HEK293 (cell line): ENCODE measurements at regions not wholly inside any gene's neighbourhood (a gene's known extent, or its start where the extent isn't known, plus 50 kb on each side); places are given as distances from the start of the nearest gene placed in this dataset.
A peak's percentile ranks its signal among the peaks of the same experiment; 100 is the strongest.

Experiments used
- CTCF ChIA-PET: fragments of 350-600 bp; formaldehyde crosslinking; extraction: SDS; loops from one replicate; lab custom pipeline; 2021; ENCODE audit warnings: antibody characterized with exemption; lab: Yijun Ruan, JAX
- POLR2A ChIA-PET: fragments of 300-600 bp; formaldehyde crosslinking; extraction: SDS; loops from one replicate; lab custom pipeline; 2020; ENCODE audit warnings: antibody characterized with exemption, inconsistent platforms; lab: Yijun Ruan, JAX
- H3K27ac ChIP-seq: fragments of 200-500 bp; sonication (Bioruptor generic); 2 replicates; pipeline ENCODE4 v1.5.1; 2014; ENCODE audit warnings: low read depth, low read length, control low read depth, inconsistent platforms; ENCODE audit errors: extremely low read depth
- H3K36me3 ChIP-seq, 2 experiments: fragments of 200-500 bp in 1 of 2; sonication (Bioruptor generic) in 1 of 2; 1 replicate in 1 of 2; 2 replicates in 1 of 2; pipeline ENCODE4 v1.5.1; 2014 to 2017; ENCODE audit warnings: inconsistent platforms in 2 of 2, low read length in 2 of 2; ENCODE audit not compliant: control insufficient read depth in 2 of 2, insufficient read depth in 1 of 2
- H3K4me1 ChIP-seq: fragments of 200-500 bp; sonication (Bioruptor generic); 2 replicates; pipeline ENCODE4 v1.5.1; 2014; ENCODE audit warnings: mild to moderate bottlenecking, low read length, inconsistent platforms; ENCODE audit not compliant: control insufficient read depth, insufficient read depth
- H3K4me3 ChIP-seq: 2 replicates; pipeline ENCODE4 v1.5.1; 2011; ENCODE audit warnings: low read depth, mild to moderate bottlenecking, control low read depth, low read length, moderate library complexity
- H3K9me3 ChIP-seq: fragments of 200-500 bp; sonication (Bioruptor generic); 2 replicates; pipeline ENCODE4 v1.5.1; 2014; ENCODE audit warnings: low read depth, low read length, inconsistent platforms; ENCODE audit not compliant: control insufficient read depth, insufficient read depth
- GLIS1 ChIP-seq: fragments of 450-650 bp; formaldehyde crosslinking; IDR thresholded peaks from 2 replicates; pipeline ENCODE4 v1.5.1; 2016; ENCODE audit warnings: missing biosample characterization, missing genetic modification characterization
- KLF10 ChIP-seq: fragments of 450-650 bp; IDR thresholded peaks from 2 replicates; pipeline ENCODE4 v1.5.1; 2018; ENCODE audit warnings: missing biosample characterization, mild to moderate bottlenecking, missing genetic modification characterization
- MZF1 ChIP-seq: fragments of 450-650 bp; formaldehyde crosslinking; IDR thresholded peaks from 2 replicates; pipeline ENCODE4 v1.5.1; 2017; ENCODE audit warnings: missing biosample characterization, missing genetic modification characterization, borderline replicate concordance
- SCRT2 ChIP-seq: fragments of 450-650 bp; formaldehyde crosslinking; IDR thresholded peaks from 2 replicates; pipeline ENCODE4 v1.5.1; 2016; ENCODE audit warnings: missing biosample characterization, missing genetic modification characterization
- ZBTB17 ChIP-seq: fragments of 450-650 bp; formaldehyde crosslinking; IDR thresholded peaks from 2 replicates; pipeline ENCODE4 v1.5.1; 2016; ENCODE audit warnings: missing biosample characterization, missing genetic modification characterization
- ZBTB44 ChIP-seq: fragments of 450-650 bp; IDR thresholded peaks from 2 replicates; pipeline ENCODE4 v1.5.1; 2018; ENCODE audit warnings: missing biosample characterization, mild to moderate bottlenecking, missing genetic modification characterization
- ZNF146 ChIP-seq: fragments of 450-650 bp; formaldehyde crosslinking; IDR thresholded peaks from 2 replicates; pipeline ENCODE4 v1.5.1; 2016; ENCODE audit warnings: missing biosample characterization, missing genetic modification characterization
- ZNF148 ChIP-seq: fragments of 450-650 bp; formaldehyde crosslinking; IDR thresholded peaks from 2 replicates; pipeline ENCODE4 v1.5.0; 2017; ENCODE audit warnings: missing biosample characterization, missing genetic modification characterization, borderline replicate concordance
- ZNF292 ChIP-seq: fragments of 450-650 bp; formaldehyde crosslinking; IDR thresholded peaks from 2 replicates; pipeline ENCODE4 v1.5.1; 2016; ENCODE audit warnings: low read depth, missing biosample characterization, missing genetic modification characterization, borderline replicate concordance
- ZNF341 ChIP-seq: fragments of 450-650 bp; formaldehyde crosslinking; IDR thresholded peaks from 2 replicates; pipeline ENCODE4; 2016; ENCODE audit warnings: low read depth, missing biosample characterization, missing genetic modification characterization
- ZNF394 ChIP-seq: fragments of 450-650 bp; formaldehyde crosslinking; IDR thresholded peaks from 2 replicates; pipeline ENCODE4 v1.5.1; 2016; ENCODE audit warnings: missing biosample characterization, missing genetic modification characterization, mild to moderate bottlenecking, moderate library complexity, borderline replicate concordance
- TF ChIP-seq, protein P1 (sequence below): fragments of 450-650 bp; formaldehyde crosslinking; IDR thresholded peaks from 2 replicates; pipeline ENCODE4 v1.5.1; 2016; ENCODE audit warnings: missing biosample characterization, missing genetic modification characterization
- TF ChIP-seq, protein P2 (sequence below): fragments of 450-650 bp; formaldehyde crosslinking; IDR thresholded peaks from 2 replicates; pipeline ENCODE4 v1.5.1; 2016; ENCODE audit warnings: missing biosample characterization, missing genetic modification characterization
- TF ChIP-seq, protein P3 (sequence below): fragments of 450-650 bp; formaldehyde crosslinking; conservative IDR thresholded peaks from 2 replicates; pipeline ENCODE4 v1.5.1; 2016; ENCODE audit warnings: low read depth, missing biosample characterization, missing genetic modification characterization

GRCh38 chr7:106962751-106963150, 81.8 kb upstream of the PRKAR2B start:
- CTCF ChIA-PET: interaction anchor here (0.7 to 2.5 kb wide), 3 partner anchors 11 to 164 kb away, joined by 4 to 8 read pairs (median 5); no protein-coding TSS in a partner anchor
- H3K4me1 ChIP-seq: no peaks in the 10 kb centered on the region
- H3K27ac ChIP-seq: no peak overlapping the region
- POLR2A ChIA-PET: no interaction called here
- TF ChIP-seq GLIS1 (tag by site-specific recombination): no peak
- no peak for TF ChIP-seq MZF1 (tag by site-specific recombination)
- 0 out of 2 replicates have a peak, but pooled peaks have one; percentile 10 for TF ChIP-seq SCRT2 (tag by site-specific recombination)
- TF ChIP-seq ZNF394: no peak
- no peak for TF ChIP-seq ZNF146
- TF ChIP-seq, protein P1, sequence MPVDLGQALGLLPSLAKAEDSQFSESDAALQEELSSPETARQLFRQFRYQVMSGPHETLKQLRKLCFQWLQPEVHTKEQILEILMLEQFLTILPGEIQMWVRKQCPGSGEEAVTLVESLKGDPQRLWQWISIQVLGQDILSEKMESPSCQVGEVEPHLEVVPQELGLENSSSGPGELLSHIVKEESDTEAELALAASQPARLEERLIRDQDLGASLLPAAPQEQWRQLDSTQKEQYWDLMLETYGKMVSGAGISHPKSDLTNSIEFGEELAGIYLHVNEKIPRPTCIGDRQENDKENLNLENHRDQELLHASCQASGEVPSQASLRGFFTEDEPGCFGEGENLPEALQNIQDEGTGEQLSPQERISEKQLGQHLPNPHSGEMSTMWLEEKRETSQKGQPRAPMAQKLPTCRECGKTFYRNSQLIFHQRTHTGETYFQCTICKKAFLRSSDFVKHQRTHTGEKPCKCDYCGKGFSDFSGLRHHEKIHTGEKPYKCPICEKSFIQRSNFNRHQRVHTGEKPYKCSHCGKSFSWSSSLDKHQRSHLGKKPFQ (tag by site-specific recombination): no peak
- no peak for TF ChIP-seq ZBTB44 (tag by site-specific recombination)
- TF ChIP-seq, protein P2, sequence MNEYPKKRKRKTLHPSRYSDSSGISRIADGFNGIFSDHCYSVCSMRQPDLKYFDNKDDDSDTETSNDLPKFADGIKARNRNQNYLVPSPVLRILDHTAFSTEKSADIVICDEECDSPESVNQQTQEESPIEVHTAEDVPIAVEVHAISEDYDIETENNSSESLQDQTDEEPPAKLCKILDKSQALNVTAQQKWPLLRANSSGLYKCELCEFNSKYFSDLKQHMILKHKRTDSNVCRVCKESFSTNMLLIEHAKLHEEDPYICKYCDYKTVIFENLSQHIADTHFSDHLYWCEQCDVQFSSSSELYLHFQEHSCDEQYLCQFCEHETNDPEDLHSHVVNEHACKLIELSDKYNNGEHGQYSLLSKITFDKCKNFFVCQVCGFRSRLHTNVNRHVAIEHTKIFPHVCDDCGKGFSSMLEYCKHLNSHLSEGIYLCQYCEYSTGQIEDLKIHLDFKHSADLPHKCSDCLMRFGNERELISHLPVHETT (tag by site-specific recombination): no peak
- TF ChIP-seq, all 188 proteins: peak for 1
- Histone ChIP-seq H3K36me3 (no peaks in the 10 kb centered on the region), H3K9me3 (no peaks in the 10 kb centered on the region), H3K4me3 (no peak overlapping the region)

GRCh38 chr7:106964466-106964865, 80.0 kb upstream of the PRKAR2B start:
- ChIA-PET CTCF (no interaction called here), POLR2A (no interaction called here)
- Histone ChIP-seq H3K36me3 (no peaks in the 10 kb centered on the region), H3K4me3 (no peak overlapping the region), H3K9me3 (no peaks in the 10 kb centered on the region), H3K4me1 (no peaks in the 10 kb centered on the region), H3K27ac (no peak overlapping the region)
- TF ChIP-seq ZBTB17 (tag by site-specific recombination) (no peak), KLF10 (tag by site-specific recombination) (no peak)
- TF ChIP-seq, protein P3, sequence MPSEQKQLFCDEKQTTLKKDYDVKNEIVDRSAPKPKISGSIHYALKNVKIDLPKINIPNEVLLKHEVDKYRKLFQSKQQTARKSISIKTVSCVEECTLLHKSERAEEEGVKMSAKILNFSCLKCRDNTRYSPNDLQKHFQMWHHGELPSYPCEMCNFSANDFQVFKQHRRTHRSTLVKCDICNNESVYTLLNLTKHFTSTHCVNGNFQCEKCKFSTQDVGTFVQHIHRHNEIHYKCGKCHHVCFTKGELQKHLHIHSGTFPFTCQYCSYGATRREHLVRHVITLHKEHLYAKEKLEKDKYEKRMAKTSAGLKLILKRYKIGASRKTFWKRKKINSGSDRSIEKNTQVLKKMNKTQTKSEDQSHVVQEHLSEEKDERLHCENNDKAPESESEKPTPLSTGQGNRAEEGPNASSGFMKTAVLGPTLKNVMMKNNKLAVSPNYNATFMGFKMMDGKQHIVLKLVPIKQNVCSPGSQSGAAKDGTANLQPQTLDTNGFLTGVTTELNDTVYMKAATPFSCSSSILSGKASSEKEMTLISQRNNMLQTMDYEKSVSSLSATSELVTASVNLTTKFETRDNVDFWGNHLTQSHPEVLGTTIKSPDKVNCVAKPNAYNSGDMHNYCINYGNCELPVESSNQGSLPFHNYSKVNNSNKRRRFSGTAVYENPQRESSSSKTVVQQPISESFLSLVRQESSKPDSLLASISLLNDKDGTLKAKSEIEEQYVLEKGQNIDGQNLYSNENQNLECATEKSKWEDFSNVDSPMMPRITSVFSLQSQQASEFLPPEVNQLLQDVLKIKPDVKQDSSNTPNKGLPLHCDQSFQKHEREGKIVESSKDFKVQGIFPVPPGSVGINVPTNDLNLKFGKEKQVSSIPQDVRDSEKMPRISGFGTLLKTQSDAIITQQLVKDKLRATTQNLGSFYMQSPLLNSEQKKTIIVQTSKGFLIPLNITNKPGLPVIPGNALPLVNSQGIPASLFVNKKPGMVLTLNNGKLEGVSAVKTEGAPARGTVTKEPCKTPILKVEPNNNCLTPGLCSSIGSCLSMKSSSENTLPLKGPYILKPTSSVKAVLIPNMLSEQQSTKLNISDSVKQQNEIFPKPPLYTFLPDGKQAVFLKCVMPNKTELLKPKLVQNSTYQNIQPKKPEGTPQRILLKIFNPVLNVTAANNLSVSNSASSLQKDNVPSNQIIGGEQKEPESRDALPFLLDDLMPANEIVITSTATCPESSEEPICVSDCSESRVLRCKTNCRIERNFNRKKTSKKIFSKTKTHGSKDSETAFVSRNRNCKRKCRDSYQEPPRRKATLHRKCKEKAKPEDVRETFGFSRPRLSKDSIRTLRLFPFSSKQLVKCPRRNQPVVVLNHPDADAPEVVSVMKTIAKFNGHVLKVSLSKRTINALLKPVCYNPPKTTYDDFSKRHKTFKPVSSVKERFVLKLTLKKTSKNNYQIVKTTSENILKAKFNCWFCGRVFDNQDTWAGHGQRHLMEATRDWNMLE: no peak

- no peak overlapping the region for H3K4me3 ChIP-seq
- ChIA-PET CTCF (no interaction called here), POLR2A (no interaction called here)
Observed at GRCh38 chr7:106965108-106965507, 79.4 kb upstream of the PRKAR2B start.

More at GRCh38 chr7:106965108-106965507, 79.4 kb upstream of the PRKAR2B start:
- Histone ChIP-seq H3K36me3 (no peaks in the 10 kb centered on the region), H3K9me3 (no peaks in the 10 kb centered on the region), H3K27ac (no peak overlapping the region), H3K4me1 (no peaks in the 10 kb centered on the region)
- TF ChIP-seq GLIS1 (tag by site-specific recombination) (no peak), ZNF341 (tag by site-specific recombination) (no peak), ZNF292 (tag by site-specific recombination) (no peak), ZNF148 (tag by site-specific recombination) (no peak)
